HCT116 (cell line): ENCODE measurements at regions not wholly inside any gene's neighbourhood (a gene's known extent, or its start where the extent isn't known, plus 50 kb on each side); places are given as distances from the start of the nearest gene placed in this dataset.

Source experiments
- ATAC-seq: fragments of 200-7000 bp; cut with Tn5 transposase; 2 replicates; pipeline ENCODE4 v1.9.1; 2020; ENCODE audit warnings: mild to moderate bottlenecking, moderate library complexity
- BruUV-seq: library from RNA; stranded (reverse); fragments of 400-500 nt; replicated peaks from 2 replicates; lab custom pipeline; 2021; lab: Mats Ljungman, UMichigan
- CTCF ChIA-PET: fragments of 300-600 bp; sonication (Branson Sonifier 250); formaldehyde crosslinking; loops from one replicate; lab custom pipeline; 2021; ENCODE audit warnings: antibody characterized with exemption; lab: Charles Lee
- POLR2A ChIA-PET: fragments of 300-600, 350-600 bp; sonication (Branson Sonifier 250); formaldehyde crosslinking; loops from one replicate; lab custom pipeline; 2021; ENCODE audit warnings: antibody characterized with exemption; lab: Charles Lee
- RAD21 ChIA-PET, 2 experiments: fragments of 300-600 bp; sonication (Branson Sonifier 250); formaldehyde crosslinking; loops; one replicate each; lab custom pipeline; 2023; ENCODE audit warnings: low total read pairs in 2 of 2; ENCODE audit not compliant: uncharacterized antibody in 2 of 2, unreplicated experiment in 2 of 2, low non-redundant PET in 1 of 2; lab: Charles Lee
- DNase-seq: peaks from one replicate; pipeline ENCODE4 v3.0.0-alpha.2; 2010; ENCODE audit warnings: low read depth, low spot score
- H2AFZ ChIP-seq: fragments of 200-600 bp; shearing (Covaris generic), sonication (generic); 2 replicates; pipeline ENCODE4 v1.6.1; 2017; ENCODE audit warnings: low read depth, mixed run types, mixed read lengths, antibody characterized with exemption, low read length; ENCODE audit not compliant: poor library complexity, severe bottlenecking
- H3K27ac ChIP-seq: 2 replicates; pipeline ENCODE4 v1.5.1; 2012; ENCODE audit warnings: low read depth, low read length
- H3K27me3 ChIP-seq: fragments of 200-600 bp; sonication (generic); 2 replicates; pipeline ENCODE4 v1.6.1; 2016; ENCODE audit warnings: mixed run types, low read length, mixed read lengths; ENCODE audit not compliant: insufficient read depth
- H3K36me3 ChIP-seq, 2 experiments: fragments of 200-500 bp in 1 of 2; fragments of 200-600 bp in 1 of 2; sonication (Bioruptor generic) in 1 of 2; sonication (generic) in 1 of 2; 2 replicates each; pipeline versions ENCODE4 v1.5.1 to v1.6.1; 2014 to 2016; ENCODE audit warnings: low read length in 2 of 2, inconsistent platforms in 1 of 2, mixed read lengths in 1 of 2, mixed run types in 1 of 2; ENCODE audit not compliant: insufficient read depth in 2 of 2, control insufficient read depth in 1 of 2
- H3K4me1 ChIP-seq, 2 experiments: fragments of 200-600 bp in 1 of 2; sonication (generic) in 1 of 2; 2 replicates each; pipeline versions ENCODE4 v1.5.1 to v1.6.1; 2012 to 2017; ENCODE audit warnings: low read length in 2 of 2, inconsistent platforms in 1 of 2, mild to moderate bottlenecking in 1 of 2, mixed read lengths in 1 of 2, mixed run types in 1 of 2, moderate library complexity in 1 of 2; ENCODE audit not compliant: insufficient read depth in 2 of 2, control insufficient read depth in 1 of 2
- H3K4me2 ChIP-seq: fragments of 200-600 bp; sonication (generic); 2 replicates; pipeline ENCODE4 v1.6.1; 2017; ENCODE audit warnings: mixed run types, low read length, mixed read lengths
- H3K4me3 ChIP-seq, 2 experiments: fragments of 200-600 bp in 1 of 2; sonication (generic) in 1 of 2; replicated peaks in 1 of 2; 2 replicates each; pipeline ENCODE4 v1.5.1; 2011 to 2016; ENCODE audit warnings: low read length in 2 of 2, control low read depth in 1 of 2, low read depth in 1 of 2, mild to moderate bottlenecking in 1 of 2, mixed read lengths in 1 of 2, mixed run types in 1 of 2
- H3K79me2 ChIP-seq: fragments of 200-600 bp; sonication (generic); 2 replicates; pipeline ENCODE4 v1.6.1; 2017; ENCODE audit warnings: mild to moderate bottlenecking, mixed run types, low read length, moderate library complexity, mixed read lengths; ENCODE audit not compliant: insufficient read depth
- H3K9ac ChIP-seq: fragments of 200-600 bp; sonication (generic); 2 replicates; pipeline ENCODE4 v1.6.1; 2016; ENCODE audit warnings: low read length, mixed read lengths
- H3K9me2 ChIP-seq: fragments of 200-600 bp; sonication (generic), shearing (Covaris generic); 2 replicates; pipeline ENCODE4 v1.6.1; 2017; ENCODE audit warnings: mixed run types, mild to moderate bottlenecking, moderate library complexity; ENCODE audit not compliant: insufficient read depth
- H3K9me3 ChIP-seq, 2 experiments: fragments of 200-500 bp in 1 of 2; fragments of 200-600 bp in 1 of 2; sonication (Bioruptor generic) in 1 of 2; sonication (generic) in 1 of 2; 2 replicates each; pipeline ENCODE4 v1.6.1; 2014 to 2017; ENCODE audit warnings: low read length in 2 of 2, mixed read lengths in 2 of 2, inconsistent platforms in 1 of 2, low read depth in 1 of 2, mild to moderate bottlenecking in 1 of 2, mixed run types in 1 of 2, moderate library complexity in 1 of 2; ENCODE audit not compliant: control insufficient read depth in 1 of 2, insufficient read depth in 1 of 2
- H4K20me1 ChIP-seq: fragments of 200-600 bp; sonication (generic), shearing (Covaris generic); 2 replicates; pipeline ENCODE4 v1.6.1; 2017; ENCODE audit warnings: mixed run types, mild to moderate bottlenecking, moderate library complexity; ENCODE audit not compliant: insufficient read depth
- CTCF ChIP-seq, 3 experiments: fragments of 200-600 bp in 1 of 3; sonication (generic) in 1 of 3; IDR thresholded peaks in 2 of 3; conservative IDR thresholded peaks in 1 of 3; 2 replicates each; pipeline ENCODE4 v1.5.1; 2012 to 2017; ENCODE audit warnings: low read depth in 2 of 3, low read length in 2 of 3, antibody characterized with exemption in 1 of 3, borderline replicate concordance in 1 of 3, control low read depth in 1 of 3, mild to moderate bottlenecking in 1 of 3, mixed read lengths in 1 of 3, mixed run types in 1 of 3, moderate library complexity in 1 of 3; ENCODE audit not compliant: insufficient read depth in 1 of 3
- EGR1 ChIP-seq: IDR thresholded peaks from 2 replicates; pipeline ENCODE4 v1.6.1; 2012; ENCODE audit warnings: low read depth
- ELF1 ChIP-seq: IDR thresholded peaks from 2 replicates; pipeline ENCODE4 v1.6.1; 2012; ENCODE audit warnings: low read depth, borderline replicate concordance
- EZH2 ChIP-seq: fragments of 200-600 bp; sonication (generic); IDR thresholded peaks from 2 replicates; pipeline ENCODE4 v1.6.1; 2017; ENCODE audit warnings: antibody characterized with exemption, mixed run types
- EZH2phosphoT487 ChIP-seq: fragments of 200-600 bp; IDR thresholded peaks from 2 replicates; pipeline ENCODE4 v1.6.1; 2018; ENCODE audit warnings: antibody characterized with exemption, borderline replicate concordance
- FOSL1 ChIP-seq: IDR thresholded peaks from 2 replicates; pipeline ENCODE4 v1.6.1; 2012; ENCODE audit warnings: low read depth
- JUND ChIP-seq: IDR thresholded peaks from 2 replicates; pipeline ENCODE4 v1.6.1; 2012
- POLR2AphosphoS5 ChIP-seq: IDR thresholded peaks from 2 replicates; pipeline ENCODE4 v1.6.1; 2011; ENCODE audit warnings: mild to moderate bottlenecking, low read depth, low read length, moderate library complexity
- REST ChIP-seq: IDR thresholded peaks from 2 replicates; pipeline ENCODE4 v1.6.1; 2012; ENCODE audit warnings: low read depth
- SIN3A ChIP-seq: IDR thresholded peaks from 2 replicates; pipeline ENCODE4 v1.6.1; 2012; ENCODE audit warnings: low read depth
- SP1 ChIP-seq: IDR thresholded peaks from 2 replicates; pipeline ENCODE4 v1.6.1; 2012; ENCODE audit warnings: low read depth
- TCF7L2 ChIP-seq: IDR thresholded peaks from 2 replicates; pipeline ENCODE4 v1.7.0; 2011; ENCODE audit warnings: borderline replicate concordance, inconsistent platforms; ENCODE audit not compliant: insufficient read depth, insufficient read length; ENCODE audit errors: extremely low read depth
- YY1 ChIP-seq: IDR thresholded peaks from 2 replicates; pipeline ENCODE4 v1.6.1; 2011; ENCODE audit warnings: low read length, low read depth, moderate library complexity, mild to moderate bottlenecking; ENCODE audit not compliant: insufficient replicate concordance; ENCODE audit errors: extremely low read depth
- ZFX ChIP-seq: fragments of 450-650 bp; IDR thresholded peaks from 2 replicates; pipeline ENCODE4 v1.6.1; 2017
- ZNF274 ChIP-seq: fragments of 200-500 bp; sonication (Bioruptor generic); IDR thresholded peaks from 2 replicates; pipeline ENCODE4 v1.6.1; 2014; ENCODE audit warnings: mild to moderate bottlenecking, low read depth, low read length, inconsistent platforms
- intact Hi-C: fragments of 100-400 bp; cut with micrococcal nuclease; formaldehyde crosslinking; loops from 2 replicates; pipeline ENCODE4 v1.10.0; 2022
- TF ChIP-seq, protein P1 (sequence below): IDR thresholded peaks from 2 replicates; pipeline ENCODE4 v1.6.1; 2012

DNA sequence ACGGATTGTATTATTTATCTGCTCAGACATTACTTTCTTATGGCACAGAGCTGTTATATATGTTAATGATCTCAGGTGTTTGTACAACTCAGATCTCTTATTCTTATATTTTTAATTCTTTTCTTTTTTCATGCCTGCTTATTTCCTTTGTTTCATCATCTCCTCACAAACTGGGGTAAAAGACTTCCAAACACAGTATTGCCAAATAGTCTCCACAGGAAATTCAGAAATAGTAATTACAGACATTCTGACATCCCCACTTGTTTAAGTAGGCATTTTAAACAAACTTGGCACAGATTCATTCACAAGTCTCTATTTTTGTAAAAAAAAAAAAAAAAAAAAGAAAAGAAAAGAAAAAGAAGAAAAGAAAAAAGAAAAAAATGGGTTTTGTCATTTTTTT is 129.7 kb upstream of the USP38 start:
- DNase-seq, result no peak
- ChIA-PET RAD21 (no interaction called here), CTCF (interaction anchor here (0.7 kb wide), 1 partner anchor 542 kb away, joined by 3 read pairs; no protein-coding TSS in a partner anchor), POLR2A (no interaction called here)
- no peak overlapping the region for H3K4me3 ChIP-seq
- H3K4me2 ChIP-seq, result no peak overlapping the region
- no peak overlapping the region for H2AFZ ChIP-seq
- no peaks in the 10 kb centered on the region for H3K9me3 ChIP-seq
- no peaks in the 10 kb centered on the region for H3K27me3 ChIP-seq
- no peaks in the 10 kb centered on the region for H3K4me1 ChIP-seq
- intact Hi-C loops, result no loop called here
- no peaks in the 10 kb centered on the region for H3K36me3 ChIP-seq
- no peaks in the 10 kb centered on the region for H3K79me2 ChIP-seq
- BruUV-seq, result no TSS peak
- no peak overlapping the region for H3K27ac ChIP-seq
- ATAC-seq, result no peak
- TF ChIP-seq TCF7L2 (no peak), CTCF (IDR thresholded peaks at IDR 0.05 in 2 of 3, conservative IDR thresholded peaks at IDR 0.05 in 1 of 3; ENCODE audit: borderline replicate concordance in 1 of 3, insufficient read depth in 1 of 3, low read depth in 2 of 3, low read length in 2 of 3) (no peak), SP1 (no peak), SIN3A (no peak), ZNF274 (no peak), REST (no peak), ELF1 (no peak), POLR2AphosphoS5 (no peak), EGR1 (no peak), EZH2 (no peak), YY1 (no peak), EZH2phosphoT487 (no peak), JUND (no peak), ZFX (no peak), FOSL1 (no peak)
- TF ChIP-seq, protein P1, sequence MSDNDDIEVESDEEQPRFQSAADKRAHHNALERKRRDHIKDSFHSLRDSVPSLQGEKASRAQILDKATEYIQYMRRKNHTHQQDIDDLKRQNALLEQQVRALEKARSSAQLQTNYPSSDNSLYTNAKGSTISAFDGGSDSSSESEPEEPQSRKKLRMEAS, result no peak
- H3K9me2 ChIP-seq, result no peaks in the 10 kb centered on the region
- no peak overlapping the region for H3K9ac ChIP-seq
- no peaks in the 10 kb centered on the region for H4K20me1 ChIP-seq
